ENCODE measurements at regions not wholly inside any gene's neighbourhood (a gene's known extent, or its start where the extent isn't known, plus 50 kb on each side); places are given as distances from the start of the nearest gene placed in this dataset.
"Not testable (repeated sequence)": the region's sequence is repeated elsewhere in the genome, so short reads cannot be mapped to it uniquely, and the experiment has no call there.

DNA sequence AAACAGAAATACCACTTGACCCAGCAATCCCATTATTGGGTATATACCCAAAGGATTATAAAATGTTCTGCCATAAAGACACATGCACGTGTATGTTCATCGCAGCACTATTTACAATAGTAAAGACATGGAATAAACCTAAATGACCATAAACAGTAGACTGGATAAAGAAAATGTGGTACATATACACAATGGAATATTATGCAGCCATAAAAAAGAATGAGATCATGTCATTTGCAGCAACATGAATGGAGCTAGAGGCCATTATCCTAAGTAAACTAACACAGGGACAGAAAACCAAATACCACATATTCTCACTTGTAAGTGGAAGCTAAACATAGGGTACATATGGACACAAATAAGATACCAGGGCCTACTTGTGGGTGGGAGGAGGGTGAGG lies 342.2 kb downstream of the LMBRD1 start:
- not testable (repeated sequence) for H3K4me1 Mint-ChIP-seq; H3K4me3 Mint-ChIP-seq; H3K4me1 ChIP-seq (ENCODE audit: insufficient read depth); H2AFZ ChIP-seq; H3K9me2 ChIP-seq (ENCODE audit: insufficient read depth); H3K27me3 ChIP-seq (ENCODE audit: insufficient read depth); H3K4me3 ChIP-seq; DNase-seq (ENCODE audit: low spot score); H3K27ac Mint-ChIP-seq; ATAC-seq; H3K36me3 ChIP-seq (ENCODE audit: insufficient read depth); H3K27ac ChIP-seq (ENCODE audit: low read depth); H3K27me3 Mint-ChIP-seq (ENCODE audit: insufficient read depth, low read depth, poor library complexity); H3F3A ChIP-seq (replicated peaks; ENCODE audit: low read depth); H4K20me1 ChIP-seq (replicated peaks; ENCODE audit: insufficient read depth); H3K79me2 ChIP-seq (replicated peaks; ENCODE audit: insufficient read depth); H3K4me2 ChIP-seq
- Mint-ChIP-seq H3K36me3 (ENCODE audit: low read depth) (peaks cover 16% of the 10 kb centered on the region), H3K9me3 (peaks cover 24% of the 10 kb centered on the region)

DNA sequence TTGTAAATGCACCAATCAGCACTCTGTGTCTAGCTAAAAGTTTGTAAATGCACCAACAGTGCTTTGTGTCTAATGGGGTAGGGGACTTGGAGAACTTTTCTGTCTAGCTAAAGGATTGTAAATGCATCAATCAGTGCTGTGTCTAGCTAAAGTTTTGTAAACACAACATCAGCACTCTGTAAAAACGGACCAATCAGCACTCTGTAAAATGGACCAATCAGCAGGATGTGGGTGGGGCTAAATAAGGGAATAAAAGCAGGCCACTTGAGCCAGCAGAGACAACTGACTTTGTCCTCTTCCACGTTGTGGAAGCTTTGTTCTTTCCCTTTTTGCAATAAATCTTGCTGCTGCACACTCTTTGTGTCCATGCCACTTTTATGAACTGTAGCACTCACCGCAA lies 346.3 kb downstream of the LMBRD1 start:
- not testable (repeated sequence) for H3K4me3 Mint-ChIP-seq; H3K27me3 Mint-ChIP-seq (ENCODE audit: insufficient read depth, low read depth, poor library complexity)

GRCh38 chr6:69449887-69450286 lies 346.9 kb downstream of the LMBRD1 start:
- no peaks in the 10 kb centered on the region for H3F3A ChIP-seq (replicated peaks; ENCODE audit: low read depth)
- Mint-ChIP-seq H3K4me1 (no peaks in the 10 kb centered on the region), H3K27ac (no peak overlapping the region), H3K27me3 (ENCODE audit: insufficient read depth, low read depth, poor library complexity) (peaks cover 3% of the 10 kb centered on the region), H3K9me3 (peaks cover 46% of the 10 kb centered on the region), H3K4me3 (no peak overlapping the region), H3K36me3 (ENCODE audit: low read depth) (peaks cover 23% of the 10 kb centered on the region)
- H3K27ac ChIP-seq (ENCODE audit: low read depth), result no peak overlapping the region
- no peaks in the 10 kb centered on the region; the same call in 1 of the 2 replicates for H3K36me3 ChIP-seq (ENCODE audit: insufficient read depth)
- no peak for DNase-seq (ENCODE audit: low spot score)
- no peaks in the 10 kb centered on the region for H3K27me3 ChIP-seq (ENCODE audit: insufficient read depth)
- H4K20me1 ChIP-seq (replicated peaks; ENCODE audit: insufficient read depth), result no peaks in the 10 kb centered on the region
- no peaks in the 10 kb centered on the region for H3K4me1 ChIP-seq (ENCODE audit: insufficient read depth)
- no peak overlapping the region for H3K4me3 ChIP-seq
- H3K9me2 ChIP-seq (ENCODE audit: insufficient read depth), result 0 out of 2 replicates have a peak, but pooled peaks cover 4% of the 10 kb centered on the region
- H3K4me2 ChIP-seq, result no peak overlapping the region
- H2AFZ ChIP-seq, result no peak overlapping the region
- no peaks in the 10 kb centered on the region for H3K79me2 ChIP-seq (replicated peaks; ENCODE audit: insufficient read depth)
- ATAC-seq, result no peak
- TF ChIP-seq, protein P1, sequence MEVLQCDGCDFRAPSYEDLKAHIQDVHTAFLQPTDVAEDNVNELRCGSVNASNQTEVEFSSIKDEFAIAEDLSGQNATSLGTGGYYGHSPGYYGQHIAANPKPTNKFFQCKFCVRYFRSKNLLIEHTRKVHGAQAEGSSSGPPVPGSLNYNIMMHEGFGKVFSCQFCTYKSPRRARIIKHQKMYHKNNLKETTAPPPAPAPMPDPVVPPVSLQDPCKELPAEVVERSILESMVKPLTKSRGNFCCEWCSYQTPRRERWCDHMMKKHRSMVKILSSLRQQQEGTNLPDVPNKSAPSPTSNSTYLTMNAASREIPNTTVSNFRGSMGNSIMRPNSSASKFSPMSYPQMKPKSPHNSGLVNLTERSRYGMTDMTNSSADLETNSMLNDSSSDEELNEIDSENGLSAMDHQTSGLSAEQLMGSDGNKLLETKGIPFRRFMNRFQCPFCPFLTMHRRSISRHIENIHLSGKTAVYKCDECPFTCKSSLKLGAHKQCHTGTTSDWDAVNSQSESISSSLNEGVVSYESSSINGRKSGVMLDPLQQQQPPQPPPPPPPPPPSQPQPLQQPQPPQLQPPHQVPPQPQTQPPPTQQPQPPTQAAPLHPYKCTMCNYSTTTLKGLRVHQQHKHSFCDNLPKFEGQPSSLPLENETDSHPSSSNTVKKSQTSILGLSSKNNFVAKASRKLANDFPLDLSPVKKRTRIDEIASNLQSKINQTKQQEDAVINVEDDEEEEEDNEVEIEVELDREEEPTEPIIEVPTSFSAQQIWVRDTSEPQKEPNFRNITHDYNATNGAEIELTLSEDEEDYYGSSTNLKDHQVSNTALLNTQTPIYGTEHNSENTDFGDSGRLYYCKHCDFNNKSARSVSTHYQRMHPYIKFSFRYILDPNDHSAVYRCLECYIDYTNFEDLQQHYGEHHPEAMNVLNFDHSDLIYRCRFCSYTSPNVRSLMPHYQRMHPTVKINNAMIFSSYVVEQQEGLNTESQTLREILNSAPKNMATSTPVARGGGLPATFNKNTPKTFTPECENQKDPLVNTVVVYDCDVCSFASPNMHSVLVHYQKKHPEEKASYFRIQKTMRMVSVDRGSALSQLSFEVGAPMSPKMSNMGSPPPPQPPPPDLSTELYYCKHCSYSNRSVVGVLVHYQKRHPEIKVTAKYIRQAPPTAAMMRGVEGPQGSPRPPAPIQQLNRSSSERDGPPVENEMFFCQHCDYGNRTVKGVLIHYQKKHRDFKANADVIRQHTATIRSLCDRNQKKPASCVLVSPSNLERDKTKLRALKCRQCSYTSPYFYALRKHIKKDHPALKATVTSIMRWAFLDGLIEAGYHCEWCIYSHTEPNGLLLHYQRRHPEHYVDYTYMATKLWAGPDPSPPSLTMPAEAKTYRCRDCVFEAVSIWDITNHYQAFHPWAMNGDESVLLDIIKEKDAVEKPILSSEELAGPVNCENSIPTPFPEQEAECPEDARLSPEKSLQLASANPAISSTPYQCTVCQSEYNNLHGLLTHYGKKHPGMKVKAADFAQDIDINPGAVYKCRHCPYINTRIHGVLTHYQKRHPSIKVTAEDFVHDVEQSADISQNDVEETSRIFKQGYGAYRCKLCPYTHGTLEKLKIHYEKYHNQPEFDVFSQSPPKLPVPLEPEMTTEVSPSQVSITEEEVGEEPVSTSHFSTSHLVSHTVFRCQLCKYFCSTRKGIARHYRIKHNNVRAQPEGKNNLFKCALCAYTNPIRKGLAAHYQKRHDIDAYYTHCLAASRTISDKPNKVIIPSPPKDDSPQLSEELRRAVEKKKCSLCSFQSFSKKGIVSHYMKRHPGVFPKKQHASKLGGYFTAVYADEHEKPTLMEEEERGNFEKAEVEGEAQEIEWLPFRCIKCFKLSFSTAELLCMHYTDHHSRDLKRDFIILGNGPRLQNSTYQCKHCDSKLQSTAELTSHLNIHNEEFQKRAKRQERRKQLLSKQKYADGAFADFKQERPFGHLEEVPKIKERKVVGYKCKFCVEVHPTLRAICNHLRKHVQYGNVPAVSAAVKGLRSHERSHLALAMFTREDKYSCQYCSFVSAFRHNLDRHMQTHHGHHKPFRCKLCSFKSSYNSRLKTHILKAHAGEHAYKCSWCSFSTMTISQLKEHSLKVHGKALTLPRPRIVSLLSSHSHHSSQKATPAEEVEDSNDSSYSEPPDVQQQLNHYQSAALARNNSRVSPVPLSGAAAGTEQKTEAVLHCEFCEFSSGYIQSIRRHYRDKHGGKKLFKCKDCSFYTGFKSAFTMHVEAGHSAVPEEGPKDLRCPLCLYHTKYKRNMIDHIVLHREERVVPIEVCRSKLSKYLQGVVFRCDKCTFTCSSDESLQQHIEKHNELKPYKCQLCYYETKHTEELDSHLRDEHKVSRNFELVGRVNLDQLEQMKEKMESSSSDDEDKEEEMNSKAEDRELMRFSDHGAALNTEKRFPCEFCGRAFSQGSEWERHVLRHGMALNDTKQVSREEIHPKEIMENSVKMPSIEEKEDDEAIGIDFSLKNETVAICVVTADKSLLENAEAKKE (CRISPR knock-in tag; IDR thresholded peaks at IDR 0.05), result no peak
- TF ChIP-seq CREB1 (CRISPR knock-in tag; IDR thresholded peaks at IDR 0.05; ENCODE audit: low read depth) (no peak), POLR2AphosphoS5 (IDR thresholded peaks at IDR 0.05; ENCODE audit: low read depth) (no peak), CTCF (conservative IDR thresholded peaks at IDR 0.05; ENCODE audit: low read depth in 2 of 2) (no peak), STAT1 (IDR thresholded peaks at IDR 0.05; ENCODE audit: unreplicated experiment) (no peak), ZNF114 (CRISPR knock-in tag; IDR thresholded peaks at IDR 0.05) (no peak), JUNB (IDR thresholded peaks at IDR 0.05; ENCODE audit: unreplicated experiment) (no peak)
- TF ChIP-seq, protein P2, sequence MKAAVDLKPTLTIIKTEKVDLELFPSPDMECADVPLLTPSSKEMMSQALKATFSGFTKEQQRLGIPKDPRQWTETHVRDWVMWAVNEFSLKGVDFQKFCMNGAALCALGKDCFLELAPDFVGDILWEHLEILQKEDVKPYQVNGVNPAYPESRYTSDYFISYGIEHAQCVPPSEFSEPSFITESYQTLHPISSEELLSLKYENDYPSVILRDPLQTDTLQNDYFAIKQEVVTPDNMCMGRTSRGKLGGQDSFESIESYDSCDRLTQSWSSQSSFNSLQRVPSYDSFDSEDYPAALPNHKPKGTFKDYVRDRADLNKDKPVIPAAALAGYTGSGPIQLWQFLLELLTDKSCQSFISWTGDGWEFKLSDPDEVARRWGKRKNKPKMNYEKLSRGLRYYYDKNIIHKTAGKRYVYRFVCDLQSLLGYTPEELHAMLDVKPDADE (IDR thresholded peaks at IDR 0.05), result no peak

More for the DNA sequence above, 346.3 kb downstream of the LMBRD1 start:
- H3K4me1 ChIP-seq (ENCODE audit: insufficient read depth); H3K4me2 ChIP-seq; H2AFZ ChIP-seq; H3K4me3 ChIP-seq; H3K27me3 ChIP-seq (ENCODE audit: insufficient read depth); H3K9me2 ChIP-seq (ENCODE audit: insufficient read depth); ATAC-seq; H3K27ac ChIP-seq (ENCODE audit: low read depth); H3K36me3 ChIP-seq (ENCODE audit: insufficient read depth); H4K20me1 ChIP-seq (replicated peaks; ENCODE audit: insufficient read depth); H3K79me2 ChIP-seq (replicated peaks; ENCODE audit: insufficient read depth); H3K27ac Mint-ChIP-seq; DNase-seq (ENCODE audit: low spot score); H3K4me1 Mint-ChIP-seq; H3F3A ChIP-seq (replicated peaks; ENCODE audit: low read depth): not testable (repeated sequence)
- Mint-ChIP-seq H3K9me3 (peaks cover 42% of the 10 kb centered on the region), H3K36me3 (ENCODE audit: low read depth) (peaks cover 20% of the 10 kb centered on the region)
